A549 (cell line): ENCODE measurements at regions not wholly inside any gene's neighbourhood (a gene's known extent, or its start where the extent isn't known, plus 50 kb on each side); places are given as distances from the start of the nearest gene placed in this dataset.

Experiments used
- POLR2A ChIP-seq: IDR thresholded peaks from 2 replicates; pipeline ENCODE4 v1.6.1; 2012; ENCODE audit warnings: mild to moderate bottlenecking, low read length
- TF ChIP-seq, protein P1 (sequence below): fragments of 150-350 bp; IDR thresholded peaks from 2 replicates; pipeline ENCODE4 v1.6.1; 2014; ENCODE audit warnings: low read depth, mild to moderate bottlenecking, low read length

DNA sequence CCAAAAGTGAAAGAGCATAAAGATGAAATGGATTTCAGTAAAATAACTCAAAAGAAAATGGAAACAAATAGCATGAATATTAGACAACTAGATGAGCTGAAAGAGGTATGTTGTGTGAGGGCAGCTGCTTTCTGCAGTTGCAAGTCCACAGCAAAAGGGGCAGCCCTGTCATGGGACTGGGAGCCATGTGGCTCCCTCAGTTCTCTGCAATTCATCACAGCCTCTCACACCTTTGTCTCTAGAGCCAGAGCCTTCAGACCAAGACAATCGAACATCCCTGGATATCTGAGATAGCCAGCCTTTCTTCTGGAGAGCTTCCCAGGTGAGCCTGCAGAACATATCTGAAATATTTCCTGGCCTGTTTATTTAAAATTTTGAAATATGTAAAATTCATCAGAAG is 538.7 kb downstream of the REEP3 start:
- TF ChIP-seq, protein P1, sequence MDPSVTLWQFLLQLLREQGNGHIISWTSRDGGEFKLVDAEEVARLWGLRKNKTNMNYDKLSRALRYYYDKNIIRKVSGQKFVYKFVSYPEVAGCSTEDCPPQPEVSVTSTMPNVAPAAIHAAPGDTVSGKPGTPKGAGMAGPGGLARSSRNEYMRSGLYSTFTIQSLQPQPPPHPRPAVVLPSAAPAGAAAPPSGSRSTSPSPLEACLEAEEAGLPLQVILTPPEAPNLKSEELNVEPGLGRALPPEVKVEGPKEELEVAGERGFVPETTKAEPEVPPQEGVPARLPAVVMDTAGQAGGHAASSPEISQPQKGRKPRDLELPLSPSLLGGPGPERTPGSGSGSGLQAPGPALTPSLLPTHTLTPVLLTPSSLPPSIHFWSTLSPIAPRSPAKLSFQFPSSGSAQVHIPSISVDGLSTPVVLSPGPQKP: no peak
- TF ChIP-seq POLR2A: no peak
